ENCODE measurements at regions not wholly inside any gene's neighbourhood (a gene's known extent, or its start where the extent isn't known, plus 50 kb on each side); places are given as distances from the start of the nearest gene placed in this dataset.

GRCh38 chr2:122183890-122184289 is 428.4 kb downstream of the TSN start:
- ChIA-PET CTCF (no interaction called here), POLR2A (no interaction called here)
- ATAC-seq (no peak), DNase-seq (no peak)
- Mint-ChIP-seq H3K9me3 (ENCODE audit: insufficient read depth) (no peaks in the 10 kb centered on the region), H3K27ac (no peak overlapping the region), H3K4me3 (no peak overlapping the region), H3K4me1 (ENCODE audit: low read depth) (no peaks in the 10 kb centered on the region), H3K27me3 (ENCODE audit: low read depth) (no peaks in the 10 kb centered on the region), H3K36me3 (ENCODE audit: low read depth) (no peaks in the 10 kb centered on the region)

- no peak for ATAC-seq
- H3K36me3 Mint-ChIP-seq (ENCODE audit: low read depth): no peaks in the 10 kb centered on the region
- DNase-seq: no peak
- no peak overlapping the region for H3K4me3 Mint-ChIP-seq
- no peaks in the 10 kb centered on the region for H3K27me3 Mint-ChIP-seq (ENCODE audit: low read depth)
- H3K4me1 Mint-ChIP-seq (ENCODE audit: low read depth): no peaks in the 10 kb centered on the region
- no peak overlapping the region for H3K27ac Mint-ChIP-seq
- no peaks in the 10 kb centered on the region for H3K9me3 Mint-ChIP-seq (ENCODE audit: insufficient read depth)
- POLR2A ChIA-PET: no interaction called here
- CTCF ChIA-PET: no interaction called here
Observed at GRCh38 chr2:122186761-122187222, 431.3 kb downstream of the TSN start.

GRCh38 chr2:122191331-122191730 is 435.9 kb downstream of the TSN start:
- Mint-ChIP-seq H3K27me3 (ENCODE audit: low read depth) (no peaks in the 10 kb centered on the region), H3K36me3 (ENCODE audit: low read depth) (no peaks in the 10 kb centered on the region), H3K4me1 (ENCODE audit: low read depth) (no peaks in the 10 kb centered on the region), H3K27ac (no peak overlapping the region), H3K4me3 (no peak overlapping the region), H3K9me3 (ENCODE audit: insufficient read depth) (no peaks in the 10 kb centered on the region)
- ChIA-PET POLR2A (no interaction called here), CTCF (no interaction called here)
- no peak for DNase-seq
- ATAC-seq: no peak

- Mint-ChIP-seq H3K4me1 (ENCODE audit: low read depth) (no peaks in the 10 kb centered on the region), H3K36me3 (ENCODE audit: low read depth) (no peaks in the 10 kb centered on the region), H3K27ac (no peak overlapping the region), H3K27me3 (ENCODE audit: low read depth) (no peaks in the 10 kb centered on the region), H3K9me3 (ENCODE audit: insufficient read depth) (no peaks in the 10 kb centered on the region), H3K4me3 (no peak overlapping the region)
- CTCF ChIA-PET: interaction anchor here (0.9 kb wide), 1 partner anchor 26 kb away, joined by 3 read pairs; no protein-coding TSS in a partner anchor
- ATAC-seq (no peak), DNase-seq (no peak)
- POLR2A ChIA-PET: no interaction called here
Observed at GRCh38 chr2:122193622-122194021, 438.2 kb downstream of the TSN start.

- H3K36me3 Mint-ChIP-seq (ENCODE audit: low read depth): no peaks in the 10 kb centered on the region
- H3K4me3 Mint-ChIP-seq: no peak overlapping the region
- POLR2A ChIA-PET: no interaction called here
- no peak for DNase-seq
- CTCF ChIA-PET: interaction anchor here (0.9 kb wide), 1 partner anchor 27 kb away, joined by 3 read pairs; no protein-coding TSS in a partner anchor
- no peaks in the 10 kb centered on the region for H3K9me3 Mint-ChIP-seq (ENCODE audit: insufficient read depth)
- no peaks in the 10 kb centered on the region for H3K27me3 Mint-ChIP-seq (ENCODE audit: low read depth)
- no peaks in the 10 kb centered on the region for H3K4me1 Mint-ChIP-seq (ENCODE audit: low read depth)
- no peak for ATAC-seq
- no peak overlapping the region for H3K27ac Mint-ChIP-seq
Observed at GRCh38 chr2:122194546-122194945, 439.1 kb downstream of the TSN start.

- no peaks in the 10 kb centered on the region for H3K9me3 Mint-ChIP-seq (ENCODE audit: insufficient read depth)
- no peak for DNase-seq
- ChIA-PET CTCF (no interaction called here), POLR2A (no interaction called here)
- no peaks in the 10 kb centered on the region for H3K4me1 Mint-ChIP-seq (ENCODE audit: low read depth)
- no peak for ATAC-seq
- H3K27me3 Mint-ChIP-seq (ENCODE audit: low read depth): no peaks in the 10 kb centered on the region
- no peaks in the 10 kb centered on the region for H3K36me3 Mint-ChIP-seq (ENCODE audit: low read depth)
- no peak overlapping the region for H3K27ac Mint-ChIP-seq
- no peak overlapping the region for H3K4me3 Mint-ChIP-seq
Observed at GRCh38 chr2:122203523-122203922, 448.1 kb downstream of the TSN start.

GRCh38 chr2:122205641-122206040 is 450.2 kb downstream of the TSN start:
- DNase-seq (no peak), ATAC-seq (no peak)
- ChIA-PET POLR2A (no interaction called here), CTCF (no interaction called here)
- Mint-ChIP-seq H3K27ac (no peak overlapping the region), H3K27me3 (ENCODE audit: low read depth) (no peaks in the 10 kb centered on the region), H3K4me3 (no peak overlapping the region), H3K36me3 (ENCODE audit: low read depth) (no peaks in the 10 kb centered on the region), H3K4me1 (ENCODE audit: low read depth) (no peaks in the 10 kb centered on the region), H3K9me3 (ENCODE audit: insufficient read depth) (no peaks in the 10 kb centered on the region)

- Mint-ChIP-seq H3K9me3 (ENCODE audit: insufficient read depth) (no peaks in the 10 kb centered on the region), H3K36me3 (ENCODE audit: low read depth) (no peaks in the 10 kb centered on the region), H3K4me3 (no peak overlapping the region), H3K27me3 (ENCODE audit: low read depth) (no peaks in the 10 kb centered on the region), H3K4me1 (ENCODE audit: low read depth) (no peaks in the 10 kb centered on the region), H3K27ac (no peak overlapping the region)
- DNase-seq: no peak
- ChIA-PET CTCF (no interaction called here), POLR2A (no interaction called here)
- ATAC-seq: no peak
Observed at GRCh38 chr2:122206101-122206500, 450.6 kb downstream of the TSN start.

- Mint-ChIP-seq H3K4me1 (ENCODE audit: low read depth) (no peaks in the 10 kb centered on the region), H3K9me3 (ENCODE audit: insufficient read depth) (no peaks in the 10 kb centered on the region), H3K36me3 (ENCODE audit: low read depth) (no peaks in the 10 kb centered on the region), H3K27ac (no peak overlapping the region), H3K4me3 (no peak overlapping the region), H3K27me3 (ENCODE audit: low read depth) (no peaks in the 10 kb centered on the region)
- ATAC-seq (no peak), DNase-seq (no peak)
- CTCF ChIA-PET: no interaction called here
- POLR2A ChIA-PET: no interaction called here
Observed at GRCh38 chr2:122209377-122209776, 453.9 kb downstream of the TSN start.

GRCh38 chr2:122210065-122210464 is 454.6 kb downstream of the TSN start:
- Mint-ChIP-seq H3K9me3 (ENCODE audit: insufficient read depth) (no peaks in the 10 kb centered on the region), H3K27ac (no peak overlapping the region), H3K4me3 (no peak overlapping the region), H3K36me3 (ENCODE audit: low read depth) (no peaks in the 10 kb centered on the region), H3K4me1 (ENCODE audit: low read depth) (no peaks in the 10 kb centered on the region), H3K27me3 (ENCODE audit: low read depth) (no peaks in the 10 kb centered on the region)
- DNase-seq (no peak), ATAC-seq (no peak)
- POLR2A ChIA-PET: no interaction called here
- CTCF ChIA-PET: no interaction called here

GRCh38 chr2:122210898-122211856 is 455.7 kb downstream of the TSN start:
- H3K9me3 Mint-ChIP-seq (ENCODE audit: insufficient read depth): no peaks in the 10 kb centered on the region
- no peaks in the 10 kb centered on the region for H3K36me3 Mint-ChIP-seq (ENCODE audit: low read depth)
- no peaks in the 10 kb centered on the region for H3K27me3 Mint-ChIP-seq (ENCODE audit: low read depth)
- ATAC-seq: no peak
- no peak overlapping the region for H3K4me3 Mint-ChIP-seq
- ChIA-PET POLR2A (no interaction called here), CTCF (no interaction called here)
- DNase-seq: no peak
- no peaks in the 10 kb centered on the region for H3K4me1 Mint-ChIP-seq (ENCODE audit: low read depth)
- no peak overlapping the region for H3K27ac Mint-ChIP-seq

- CTCF ChIA-PET: no interaction called here
- POLR2A ChIA-PET: no interaction called here
- no peak for DNase-seq
- H3K27me3 Mint-ChIP-seq (ENCODE audit: low read depth): no peaks in the 10 kb centered on the region
- H3K36me3 Mint-ChIP-seq (ENCODE audit: low read depth): no peaks in the 10 kb centered on the region
- H3K4me1 Mint-ChIP-seq (ENCODE audit: low read depth): no peaks in the 10 kb centered on the region
- H3K9me3 Mint-ChIP-seq (ENCODE audit: insufficient read depth): no peaks in the 10 kb centered on the region
- H3K27ac Mint-ChIP-seq: no peak overlapping the region
- no peak overlapping the region for H3K4me3 Mint-ChIP-seq
- no peak for ATAC-seq
Observed at GRCh38 chr2:122213312-122213711, 457.9 kb downstream of the TSN start.

- H3K4me1 Mint-ChIP-seq (ENCODE audit: low read depth): no peaks in the 10 kb centered on the region
- no peaks in the 10 kb centered on the region for H3K36me3 Mint-ChIP-seq (ENCODE audit: low read depth)
- no peaks in the 10 kb centered on the region for H3K27me3 Mint-ChIP-seq (ENCODE audit: low read depth)
- ATAC-seq (no peak), DNase-seq (no peak)
- H3K27ac Mint-ChIP-seq: no peak overlapping the region
- no peak overlapping the region for H3K4me3 Mint-ChIP-seq
- ChIA-PET POLR2A (no interaction called here), CTCF (no interaction called here)
- H3K9me3 Mint-ChIP-seq (ENCODE audit: insufficient read depth): no peaks in the 10 kb centered on the region
Observed at GRCh38 chr2:122216071-122216470, 460.6 kb downstream of the TSN start.

Measured in activated CD8-positive, alpha-beta T cell treated with anti-CD3 and anti-CD28 coated beads, Interleukin-2, amount 10 ng/mL, durations not matched to agents 7 days and 5 days (primary cell).